ENCODE measurements at regions not wholly inside any gene's neighbourhood (a gene's known extent, or its start where the extent isn't known, plus 50 kb on each side); places are given as distances from the start of the nearest gene placed in this dataset.

DNA sequence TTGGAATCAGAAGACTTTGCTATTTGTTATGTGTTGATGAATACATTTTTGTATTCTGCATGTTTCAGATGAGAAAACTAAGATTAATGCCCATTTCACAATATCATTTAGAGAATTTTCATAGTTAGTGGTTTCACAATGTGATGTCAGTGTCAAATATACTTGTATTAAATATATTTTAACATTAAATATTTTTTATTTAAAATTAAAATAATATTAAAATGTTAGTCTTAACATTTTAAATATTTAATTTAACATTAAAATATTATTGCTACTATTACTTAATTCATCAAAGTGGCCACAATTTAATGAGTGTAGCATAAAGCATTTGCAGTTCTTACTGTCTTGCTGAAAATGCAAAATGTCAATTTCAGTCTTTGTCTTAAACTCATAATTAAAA is 478.8 kb downstream of the KCNJ2 start:
- TF ChIP-seq CTCF (IDR thresholded peaks at IDR 0.05), result no peak
- no peak for TF ChIP-seq SIN3A (IDR thresholded peaks at IDR 0.05; ENCODE audit: borderline replicate concordance, insufficient read depth, low read depth, low read length)
- TF ChIP-seq POLR2AphosphoS5 (IDR thresholded peaks at IDR 0.05; ENCODE audit: low read depth, low read length), result no peak
- TF ChIP-seq REST (IDR thresholded peaks at IDR 0.05; ENCODE audit: insufficient read depth in 1 of 2, low read depth in 2 of 2, low read length in 1 of 2), result no peak
- no peak for TF ChIP-seq TCF7L2 (IDR thresholded peaks at IDR 0.05; ENCODE audit: low read depth, low read length)

All from Panc1 (cell line).